ENCODE measurements at regions not wholly inside any gene's neighbourhood (a gene's known extent, or its start where the extent isn't known, plus 50 kb on each side); places are given as distances from the start of the nearest gene placed in this dataset.

DNA sequence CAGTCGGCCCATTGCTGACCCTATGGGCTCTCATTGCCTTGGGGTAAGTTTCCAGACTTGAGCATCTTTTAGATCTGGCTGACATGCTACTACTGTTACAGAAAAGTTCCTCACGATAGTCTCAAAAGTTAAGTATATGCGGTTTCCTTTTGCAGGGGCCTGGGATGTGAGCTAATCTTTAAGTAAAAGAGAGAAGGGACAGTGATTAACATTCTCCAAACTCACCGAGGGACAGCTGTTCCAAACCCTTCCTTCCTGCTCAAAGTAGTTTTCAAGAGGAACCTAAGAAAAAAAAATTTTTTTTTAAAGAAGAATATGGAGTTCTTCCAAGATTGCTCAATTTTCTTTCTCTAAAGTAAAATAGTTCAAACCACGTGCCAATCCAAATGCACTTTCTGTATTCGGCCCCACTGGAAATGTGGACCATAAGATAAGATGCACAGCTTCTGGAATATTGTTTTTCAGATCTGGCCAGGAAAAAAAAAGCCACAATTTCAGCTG is 168.0 kb upstream of the SPRY4 start:
- TF ChIP-seq POLR2A (IDR thresholded peaks at IDR 0.05; ENCODE audit: low read depth, low read length) (no peak), SPI1 (IDR thresholded peaks at IDR 0.05; ENCODE audit: low read depth, low read length) (no peak), TAF1 (IDR thresholded peaks at IDR 0.05; ENCODE audit: low read depth, low read length) (no peak)

Data from GM12891 (cell line).